IPS-18a (cell line): ENCODE measurements at regions not wholly inside any gene's neighbourhood (a gene's known extent, or its start where the extent isn't known, plus 50 kb on each side); places are given as distances from the start of the nearest gene placed in this dataset.
"Not testable (repeated sequence)": the region's sequence is repeated elsewhere in the genome, so short reads cannot be mapped to it uniquely, and the experiment has no call there.

Source experiments
- H3K27ac ChIP-seq: one replicate; pipeline ENCODE4 v1.5.1; 2013; ENCODE audit warnings: low read length
- H3K27me3 ChIP-seq: one replicate; pipeline ENCODE4 v1.6.1; 2013; ENCODE audit warnings: mild to moderate bottlenecking, low read length; ENCODE audit not compliant: control insufficient read depth, insufficient read depth
- H3K36me3 ChIP-seq: one replicate; pipeline ENCODE4 v1.6.1; 2013; ENCODE audit warnings: low read depth, low read length; ENCODE audit not compliant: control insufficient read depth
- H3K4me1 ChIP-seq: one replicate; pipeline ENCODE4 v1.6.1; 2013; ENCODE audit warnings: low read depth, low read length; ENCODE audit not compliant: control insufficient read depth
- H3K4me3 ChIP-seq: one replicate; pipeline ENCODE4 v1.5.1; 2013; ENCODE audit warnings: low read length
- H3K9ac ChIP-seq: one replicate; pipeline ENCODE4 v1.6.1; 2013; ENCODE audit warnings: mild to moderate bottlenecking, low read length, moderate library complexity
- H3K9me3 ChIP-seq: one replicate; pipeline ENCODE4 v1.6.1; 2013; ENCODE audit warnings: low read depth, low read length; ENCODE audit not compliant: control insufficient read depth

DNA sequence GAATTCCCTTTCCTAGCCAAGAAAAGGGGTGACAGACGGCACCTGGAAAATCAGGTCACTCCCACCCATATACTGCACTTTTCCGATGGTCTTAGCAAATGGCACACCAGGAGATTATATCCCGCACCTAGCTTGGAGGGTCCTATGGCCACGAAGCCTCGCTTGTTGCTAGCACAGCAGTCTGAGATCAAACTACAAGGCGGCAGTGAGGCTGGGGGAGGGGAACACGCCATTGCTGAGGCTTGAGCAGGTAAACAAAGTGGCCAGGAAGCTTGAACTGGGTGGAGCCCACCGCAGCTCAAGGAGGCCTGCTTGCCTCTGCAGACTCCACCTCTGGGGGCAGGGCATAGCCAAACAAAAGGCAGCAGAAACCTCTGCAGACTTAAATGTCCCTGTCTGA is 190.8 kb downstream of the NFKBIZ start:
- not testable (repeated sequence) for H3K27ac ChIP-seq, H3K36me3 ChIP-seq, H3K4me1 ChIP-seq, H3K9ac ChIP-seq, H3K27me3 ChIP-seq, H3K4me3 ChIP-seq, H3K9me3 ChIP-seq

GRCh38 chr3:102053375-102053989 is 204.2 kb downstream of the NFKBIZ start:
- no peak overlapping the region for H3K27ac ChIP-seq
- no peak overlapping the region for H3K9ac ChIP-seq

GRCh38 chr3:102054543-102055080 is 205.3 kb downstream of the NFKBIZ start:
- H3K4me1 ChIP-seq, result no peaks in the 10 kb centered on the region
- no peak overlapping the region for H3K9ac ChIP-seq
- H3K27ac ChIP-seq, result no peak overlapping the region
- H3K9me3 ChIP-seq, result no peaks in the 10 kb centered on the region
- no peaks in the 10 kb centered on the region for H3K27me3 ChIP-seq
- H3K36me3 ChIP-seq, result no peaks in the 10 kb centered on the region
- H3K4me3 ChIP-seq, result no peak overlapping the region

More at GRCh38 chr3:102053375-102053989, 204.2 kb downstream of the NFKBIZ start:
- H3K27me3 ChIP-seq, result no peaks in the 10 kb centered on the region
- H3K9me3 ChIP-seq, result no peaks in the 10 kb centered on the region
- no peaks in the 10 kb centered on the region for H3K4me1 ChIP-seq
- no peak overlapping the region for H3K4me3 ChIP-seq
- no peaks in the 10 kb centered on the region for H3K36me3 ChIP-seq

- H3K36me3 ChIP-seq, result no peaks in the 10 kb centered on the region
Measured at GRCh38 chr3:102057781-102058421, 208.6 kb downstream of the NFKBIZ start.

DNA sequence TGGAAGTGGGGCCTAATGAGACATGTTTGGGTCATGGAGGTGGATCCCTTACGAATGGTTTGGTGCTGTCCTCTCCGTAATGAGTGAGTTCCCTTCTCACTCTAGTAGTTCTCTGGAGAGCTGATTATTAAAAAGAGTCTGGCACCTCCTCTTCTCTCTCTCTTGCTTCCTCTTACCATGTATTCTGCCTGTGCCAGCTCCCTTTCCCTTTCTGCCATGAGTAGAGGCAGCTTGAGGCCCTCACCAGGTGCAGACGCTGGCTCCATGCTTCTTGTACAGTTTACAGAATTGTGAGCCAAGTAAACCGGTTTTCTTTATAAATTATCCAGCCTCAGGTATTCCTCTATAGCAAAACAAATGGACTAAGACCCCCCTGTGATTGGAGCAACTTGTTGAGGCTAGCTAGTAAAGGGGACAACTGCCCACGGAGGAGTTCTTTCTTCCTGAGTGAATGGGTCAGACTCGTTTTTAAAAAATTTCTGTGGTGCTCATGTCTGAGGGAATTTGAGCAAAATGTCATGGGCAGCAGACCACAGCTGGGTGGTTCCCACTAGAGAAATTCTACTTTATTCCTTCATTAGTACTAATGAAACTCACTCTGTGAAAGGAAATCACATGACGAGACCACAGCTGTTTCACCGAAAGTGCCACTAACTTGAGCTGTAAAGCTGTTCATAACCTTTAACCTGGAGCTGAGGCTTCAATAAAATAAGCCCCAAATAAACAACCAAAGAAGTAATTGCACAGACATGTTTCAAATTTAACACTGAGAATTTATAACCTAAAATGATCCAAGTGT is 210.0 kb downstream of the NFKBIZ start:
- H3K27ac ChIP-seq, result no peak overlapping the region
- H3K4me1 ChIP-seq, result no peaks in the 10 kb centered on the region
- no peaks in the 10 kb centered on the region for H3K36me3 ChIP-seq
- H3K27me3 ChIP-seq, result no peaks in the 10 kb centered on the region
- H3K9me3 ChIP-seq, result no peaks in the 10 kb centered on the region
- H3K4me3 ChIP-seq, result no peak overlapping the region
- H3K9ac ChIP-seq, result no peak overlapping the region

More at GRCh38 chr3:102057781-102058421, 208.6 kb downstream of the NFKBIZ start:
- Histone ChIP-seq H3K27me3 (no peaks in the 10 kb centered on the region), H3K9ac (no peak overlapping the region), H3K27ac (no peak overlapping the region), H3K4me1 (no peaks in the 10 kb centered on the region), H3K9me3 (no peaks in the 10 kb centered on the region), H3K4me3 (no peak overlapping the region)

DNA sequence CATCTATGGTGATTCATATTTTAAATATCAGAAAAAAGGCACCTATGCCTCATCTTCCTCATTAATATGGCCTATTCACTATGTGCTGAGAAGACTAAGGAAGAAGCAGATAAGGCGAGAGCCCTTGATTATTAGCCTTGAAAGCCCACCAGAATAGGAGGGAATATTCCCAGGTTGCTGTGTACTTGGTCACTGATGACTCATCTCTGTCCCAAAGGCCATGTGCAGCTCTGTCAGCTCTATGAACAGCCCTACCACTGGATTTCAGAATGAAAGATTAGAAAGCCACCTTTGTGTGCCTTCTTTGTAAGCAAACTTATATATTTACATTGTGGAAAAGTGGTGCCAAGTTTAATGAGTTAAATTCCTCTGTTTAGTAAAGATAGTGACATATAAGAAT is 211.5 kb downstream of the NFKBIZ start:
- Histone ChIP-seq H3K4me3 (no peak overlapping the region), H3K9me3 (no peaks in the 10 kb centered on the region), H3K4me1 (no peaks in the 10 kb centered on the region), H3K27ac (no peak overlapping the region), H3K36me3 (no peaks in the 10 kb centered on the region), H3K9ac (no peak overlapping the region), H3K27me3 (no peaks in the 10 kb centered on the region)

DNA sequence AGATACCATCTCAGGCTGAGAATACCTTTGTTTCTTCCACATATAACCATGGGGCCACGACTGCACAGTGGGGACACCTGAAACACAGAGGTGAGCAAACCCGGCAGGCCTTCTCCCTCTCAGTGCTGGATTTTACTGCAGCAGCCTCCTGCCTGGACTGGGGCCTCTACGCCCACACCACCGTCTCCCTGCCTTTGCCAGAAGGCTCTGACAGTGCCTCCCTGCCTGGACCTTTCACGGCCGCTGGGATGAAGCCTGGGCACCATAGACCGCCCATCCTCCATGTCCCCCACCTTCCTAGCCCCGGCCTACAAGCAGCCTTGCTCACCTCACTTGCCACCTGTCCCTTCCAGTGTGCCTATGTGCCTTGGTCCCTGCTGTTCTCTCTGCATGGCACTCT is 214.3 kb downstream of the NFKBIZ start:
- Histone ChIP-seq H3K4me3 (no peak overlapping the region), H3K27me3 (no peaks in the 10 kb centered on the region), H3K27ac (no peak overlapping the region), H3K9me3 (no peaks in the 10 kb centered on the region), H3K36me3 (no peaks in the 10 kb centered on the region), H3K4me1 (no peaks in the 10 kb centered on the region), H3K9ac (no peak overlapping the region)

DNA sequence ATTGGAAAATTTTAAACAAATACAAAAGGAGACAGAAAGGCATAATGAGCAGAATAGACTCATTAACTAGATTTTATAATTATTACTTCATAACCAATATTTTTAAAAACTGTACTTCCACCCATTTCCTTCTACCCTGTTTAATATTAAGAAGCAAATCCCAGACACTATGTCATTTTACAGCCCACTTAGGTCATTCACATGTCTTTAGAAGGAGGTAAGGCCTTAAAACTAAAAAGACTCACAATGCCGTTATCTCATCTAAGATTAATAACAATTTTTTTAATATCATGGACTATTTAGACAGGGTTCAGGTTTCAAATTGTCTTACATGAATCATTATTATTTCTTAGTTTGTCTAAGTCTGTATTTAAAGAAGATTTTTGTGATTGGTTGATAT is 217.2 kb downstream of the NFKBIZ start:
- H3K4me1 ChIP-seq, result no peaks in the 10 kb centered on the region
- no peaks in the 10 kb centered on the region for H3K36me3 ChIP-seq
- no peaks in the 10 kb centered on the region for H3K9me3 ChIP-seq
- no peak overlapping the region for H3K4me3 ChIP-seq
- no peak overlapping the region for H3K27ac ChIP-seq
- no peak overlapping the region for H3K9ac ChIP-seq
- H3K27me3 ChIP-seq, result no peaks in the 10 kb centered on the region

DNA sequence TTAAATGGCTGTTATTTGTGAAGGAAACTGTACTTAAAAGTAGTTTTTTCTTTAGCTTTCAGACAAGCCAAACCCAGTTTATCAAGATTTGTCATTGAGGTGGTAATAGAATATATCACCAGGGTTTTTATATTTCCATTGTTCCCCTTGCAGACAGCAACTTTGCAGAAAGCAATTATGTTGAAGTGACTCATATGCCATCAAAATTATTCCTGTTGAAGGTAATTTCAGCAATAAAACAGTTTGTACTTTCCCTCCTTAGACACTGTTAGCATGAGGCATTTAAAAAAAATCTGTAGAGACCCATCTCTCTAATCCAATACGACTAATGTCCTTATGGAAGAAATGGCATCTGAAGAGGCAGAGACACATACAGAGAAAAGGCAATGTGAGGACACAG is 219.0 kb downstream of the NFKBIZ start:
- Histone ChIP-seq H3K4me1 (no peaks in the 10 kb centered on the region), H3K27me3 (no peaks in the 10 kb centered on the region), H3K27ac (no peak overlapping the region), H3K9ac (no peak overlapping the region), H3K36me3 (no peaks in the 10 kb centered on the region), H3K9me3 (no peaks in the 10 kb centered on the region), H3K4me3 (no peak overlapping the region)

GRCh38 chr3:102068736-102069135 is 219.4 kb downstream of the NFKBIZ start:
- H3K9me3 ChIP-seq, result no peaks in the 10 kb centered on the region
- no peak overlapping the region for H3K4me3 ChIP-seq
- H3K9ac ChIP-seq, result no peak overlapping the region
- no peaks in the 10 kb centered on the region for H3K27me3 ChIP-seq
- H3K27ac ChIP-seq, result no peak overlapping the region
- H3K4me1 ChIP-seq, result no peaks in the 10 kb centered on the region
- H3K36me3 ChIP-seq, result no peaks in the 10 kb centered on the region

DNA sequence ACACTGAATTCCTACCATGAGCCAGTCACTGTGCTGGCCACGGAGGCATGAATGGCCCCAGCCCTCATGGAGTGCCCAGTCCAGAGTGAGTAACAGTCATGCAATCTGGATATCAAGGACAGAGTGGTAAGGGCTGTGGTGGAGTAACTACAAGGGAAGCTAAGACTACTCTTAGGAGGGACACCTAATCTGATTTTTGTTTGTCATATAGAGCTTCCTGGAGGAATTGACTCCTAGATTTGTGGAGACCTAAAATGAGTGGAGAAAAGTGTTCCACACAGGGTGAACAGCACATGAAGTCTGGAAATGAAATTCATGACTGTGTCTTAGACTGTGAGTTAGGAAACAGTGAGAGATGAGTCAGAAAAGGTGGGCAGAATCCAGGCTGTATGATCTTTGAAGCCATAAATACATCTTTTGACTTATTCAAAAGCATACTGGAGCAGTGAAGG is 219.9 kb downstream of the NFKBIZ start:
- Histone ChIP-seq H3K4me1 (no peaks in the 10 kb centered on the region), H3K4me3 (no peak overlapping the region), H3K9me3 (no peaks in the 10 kb centered on the region), H3K9ac (no peak overlapping the region), H3K27ac (no peak overlapping the region), H3K27me3 (no peaks in the 10 kb centered on the region), H3K36me3 (no peaks in the 10 kb centered on the region)
